GM19043 (cell line): ENCODE measurements at regions not wholly inside any gene's neighbourhood (a gene's known extent, or its start where the extent isn't known, plus 50 kb on each side); places are given as distances from the start of the nearest gene placed in this dataset.

Experiments used
- ATAC-seq: cut with Tn5 transposase; IDR thresholded peaks from one replicate; pipeline ENCODE4 v1.9.1; 2021; ENCODE audit warnings: low read depth; ENCODE audit not compliant: unreplicated experiment

DNA sequence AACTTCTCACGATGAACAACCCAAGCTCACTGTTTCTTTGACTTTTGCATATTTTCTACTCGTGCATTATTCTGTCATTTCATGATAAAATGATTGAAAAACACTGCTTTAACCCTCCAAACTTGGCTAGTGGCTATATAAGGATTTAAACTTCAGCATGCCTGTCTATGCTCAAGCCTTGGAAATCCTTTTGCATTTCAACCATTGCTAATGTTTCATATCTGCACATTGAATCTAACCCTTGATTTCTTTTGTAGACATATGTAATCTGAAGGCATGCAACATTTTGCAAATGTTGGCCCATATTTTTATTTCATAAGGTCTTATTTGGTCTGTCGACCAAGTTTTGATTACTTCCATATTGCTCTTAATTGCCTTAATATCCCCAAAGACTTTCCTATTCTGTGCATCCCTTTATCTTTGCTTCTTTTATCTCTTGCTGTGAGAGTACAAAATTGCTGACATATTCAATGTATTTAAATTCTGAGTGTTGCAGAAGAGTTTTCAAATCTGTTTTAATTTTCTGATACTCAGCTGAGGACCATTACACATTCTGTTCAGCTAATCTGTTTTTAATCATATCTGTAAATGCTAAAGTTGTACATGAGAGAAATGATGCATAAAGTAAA lies 403.7 kb upstream of the ZNF608 start:
- ATAC-seq = no peak

DNA sequence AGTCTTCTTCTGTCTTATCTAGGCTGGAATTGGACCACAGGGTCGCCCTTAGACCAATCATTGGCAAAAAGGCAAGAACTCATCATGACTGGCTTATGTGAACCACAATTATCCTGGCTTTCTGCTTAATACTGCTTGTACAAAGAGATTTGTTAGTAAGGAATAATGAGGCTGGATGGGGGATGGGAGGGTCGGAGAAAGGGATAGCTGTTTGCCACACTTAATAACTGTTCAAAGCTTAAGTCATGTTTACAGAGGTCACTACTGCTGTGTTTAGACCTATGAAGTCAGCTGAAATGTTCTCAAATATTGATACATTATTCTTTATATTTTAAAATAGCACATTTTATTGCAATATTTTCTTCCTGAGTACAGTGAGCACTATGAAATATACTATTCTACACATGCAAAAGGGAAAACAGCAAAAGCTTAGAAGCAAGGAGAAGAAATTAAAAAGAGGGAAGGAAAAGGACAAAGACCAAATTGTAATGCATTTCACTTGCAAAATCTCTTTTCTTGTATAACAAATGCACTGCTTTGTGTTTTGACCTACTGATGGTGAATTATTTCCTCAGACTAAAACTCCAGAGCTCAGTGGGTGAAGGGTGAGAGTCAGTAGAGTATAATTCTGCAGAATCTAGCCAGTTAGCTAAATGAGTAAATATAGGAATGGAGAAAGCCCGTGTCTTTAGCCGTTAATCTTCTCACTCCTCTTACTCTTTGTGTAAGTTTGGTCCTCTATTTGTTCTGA lies 404.9 kb upstream of the ZNF608 start:
- no peak for ATAC-seq

DNA sequence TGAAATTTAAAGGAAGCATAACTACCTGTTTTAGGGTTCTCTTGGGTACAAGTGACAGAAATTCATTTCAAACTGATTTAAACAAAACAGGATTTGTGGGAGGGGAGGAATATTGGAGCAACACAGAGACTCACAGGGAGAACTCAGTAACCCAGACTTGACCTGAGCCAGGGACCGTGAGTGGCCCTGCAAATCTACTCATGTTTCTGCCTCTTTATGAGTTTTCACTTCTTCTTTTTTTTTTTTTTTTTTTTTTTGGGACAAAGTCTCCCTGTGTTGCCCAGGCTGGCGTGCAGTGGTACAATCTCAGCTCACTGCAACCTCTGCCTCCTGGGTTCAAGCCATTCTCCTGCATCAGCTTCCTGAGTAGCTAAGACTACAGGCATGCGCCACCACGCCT lies 405.6 kb upstream of the ZNF608 start:
- ATAC-seq = no peak

DNA sequence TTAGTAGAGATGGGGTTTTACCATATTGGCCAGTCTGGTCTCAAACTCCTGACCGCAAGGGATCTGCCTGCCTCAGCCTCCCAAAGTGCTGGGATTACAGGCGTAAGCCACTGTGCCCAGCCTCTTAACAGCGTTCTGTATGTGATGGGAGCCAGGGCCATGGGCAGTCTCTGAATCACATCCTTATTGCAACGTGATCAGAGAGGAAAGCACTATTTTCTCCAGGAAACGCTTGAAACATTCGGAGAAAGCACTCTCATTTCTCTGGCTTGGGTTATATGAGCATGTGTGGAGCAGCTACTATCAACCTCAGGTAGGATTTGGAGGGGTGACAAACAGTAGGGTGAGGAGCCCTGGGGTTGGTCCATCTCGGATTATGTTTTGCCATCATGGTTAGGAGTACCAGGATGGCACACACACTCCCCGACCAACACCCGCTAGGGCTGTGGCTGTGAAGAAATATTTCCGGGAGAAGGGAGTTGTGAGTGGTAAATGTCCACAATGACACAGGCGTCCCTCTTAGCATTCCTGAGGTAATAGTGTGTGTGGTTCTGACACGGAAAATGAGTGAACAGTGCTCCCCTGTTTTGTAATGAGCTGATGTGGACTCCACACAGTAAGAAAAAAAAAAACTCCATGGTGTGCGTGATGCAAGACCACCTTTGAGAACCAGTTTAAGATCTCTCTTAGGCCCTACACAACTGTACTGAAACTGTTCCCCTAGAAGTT lies 406.2 kb upstream of the ZNF608 start:
- no peak for ATAC-seq

DNA sequence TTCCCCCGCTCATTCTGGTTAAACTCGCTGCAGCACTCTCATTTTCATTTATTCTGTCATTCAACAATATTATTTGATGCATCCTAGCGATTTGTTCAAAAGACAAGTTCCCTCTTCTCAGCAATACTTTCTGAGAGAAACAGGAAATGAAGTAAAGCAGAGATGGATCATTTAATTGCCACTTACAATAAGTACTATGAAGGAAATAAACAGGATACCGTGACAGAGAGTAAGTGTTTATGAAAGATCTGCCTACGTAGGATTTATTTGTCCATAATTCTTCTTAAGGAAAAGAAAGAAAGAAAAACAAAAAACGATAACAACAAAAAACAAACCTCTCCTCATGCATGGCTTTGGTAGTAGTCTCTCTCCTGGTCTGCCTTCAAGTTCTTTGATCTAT lies 406.8 kb upstream of the ZNF608 start:
- no peak for ATAC-seq

DNA sequence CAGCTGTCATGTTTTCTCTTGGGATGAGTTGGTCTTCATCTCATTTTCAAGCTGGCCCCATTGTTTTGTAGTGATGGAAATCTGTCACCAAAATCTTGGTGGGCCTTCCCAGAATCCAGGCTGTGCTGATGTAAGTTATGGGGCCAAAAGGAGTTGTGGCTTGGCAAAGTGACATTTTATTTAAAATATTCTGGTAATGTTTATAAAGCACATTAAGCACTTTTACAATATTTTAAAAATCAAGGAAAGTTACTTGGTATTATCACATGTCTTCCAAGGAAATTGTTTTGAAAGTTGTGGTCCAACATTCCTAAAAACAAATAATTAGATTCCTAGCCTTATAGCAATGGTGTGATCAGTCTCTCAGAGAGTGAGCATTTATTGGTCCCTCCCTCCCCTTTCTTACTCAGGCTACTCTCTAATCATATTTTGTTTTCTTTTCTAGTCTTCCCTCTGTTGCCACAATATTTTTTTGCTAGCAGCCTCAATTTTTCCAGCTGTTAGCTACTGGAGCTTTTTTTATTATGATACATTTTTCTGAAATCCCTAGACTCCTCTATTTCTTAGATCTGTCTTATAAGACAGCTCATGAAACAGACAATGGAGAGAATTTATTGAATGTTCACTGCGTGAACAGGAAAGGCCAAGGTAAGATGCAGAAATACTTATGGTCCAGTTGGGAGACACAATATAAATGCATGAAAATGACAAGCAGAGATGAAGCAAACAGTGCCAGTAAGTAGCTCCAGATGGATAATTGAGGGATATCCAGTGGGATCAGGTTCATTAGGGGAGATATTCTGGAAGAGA lies 408.1 kb upstream of the ZNF608 start:
- ATAC-seq = no peak

DNA sequence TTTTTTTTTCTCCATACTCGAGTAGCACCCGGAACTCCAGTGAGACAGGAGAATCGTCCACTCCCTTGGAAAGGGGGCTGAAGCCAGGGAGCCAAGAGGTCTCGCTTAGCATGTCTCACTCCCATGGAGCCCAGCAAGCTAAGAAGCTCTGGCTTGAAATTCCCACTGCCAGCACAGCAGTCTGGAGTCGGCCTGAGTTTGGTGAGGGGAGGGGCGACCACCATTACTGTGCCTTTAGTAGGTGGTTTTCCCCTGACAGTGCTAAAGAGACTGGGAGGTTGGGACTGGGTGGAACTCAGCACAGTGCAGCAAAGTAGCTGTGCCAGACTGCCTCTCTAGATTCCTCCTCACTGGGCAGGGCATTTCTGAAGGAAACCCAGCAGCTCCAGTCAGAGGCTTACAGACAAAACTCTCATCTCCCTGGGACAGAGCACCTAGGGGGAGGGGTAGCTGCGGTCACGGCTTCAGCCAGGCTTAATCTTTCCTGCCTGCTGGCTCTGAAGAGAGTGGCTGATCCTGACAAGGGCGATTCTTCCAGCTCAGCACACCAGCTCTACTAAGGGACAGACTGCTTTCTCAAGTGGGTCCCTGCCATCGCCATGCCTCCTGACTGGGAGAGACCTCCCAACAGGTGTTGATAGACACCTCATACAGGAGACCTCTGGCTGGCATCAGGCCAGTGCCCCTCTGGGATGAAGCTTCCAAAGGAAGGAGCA lies 414.5 kb upstream of the ZNF608 start:
- ATAC-seq = no peak

DNA sequence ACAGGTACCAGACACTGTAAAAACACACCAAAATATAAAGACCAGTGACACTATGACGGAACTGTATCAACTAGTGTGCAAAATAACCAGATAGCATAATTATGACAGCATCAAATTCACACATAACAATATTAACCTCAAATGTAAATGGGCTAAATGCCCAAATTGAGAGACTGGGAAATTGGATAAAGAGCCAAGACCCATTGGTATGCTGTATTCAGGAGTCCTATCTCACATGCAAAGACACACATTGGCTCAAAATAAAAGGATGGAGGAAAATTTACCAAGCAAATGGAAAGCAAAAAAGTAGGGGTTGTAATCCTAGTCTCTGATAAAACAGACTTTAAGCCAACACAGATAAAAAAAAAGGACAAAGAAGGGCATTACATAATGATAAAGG lies 416.3 kb upstream of the ZNF608 start:
- no peak for ATAC-seq

DNA sequence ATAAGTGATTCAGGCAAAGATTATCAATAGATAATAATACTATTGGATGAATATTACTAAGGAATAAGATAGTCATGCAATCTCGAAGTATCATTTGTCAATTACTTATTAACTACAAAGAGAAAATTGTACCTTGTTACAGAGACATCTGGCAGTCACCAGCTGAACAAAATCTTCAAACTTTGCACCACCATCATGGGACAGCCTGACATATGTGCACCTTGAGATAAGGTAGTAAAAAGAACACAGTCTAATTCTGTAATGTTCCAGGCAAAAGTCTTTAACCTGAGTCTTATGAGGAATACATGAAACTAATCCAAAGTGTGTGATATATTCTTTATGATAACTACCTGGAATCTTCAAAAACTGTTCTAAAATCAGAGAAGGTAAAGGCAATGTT lies 423.0 kb upstream of the ZNF608 start:
- ATAC-seq = no peak

DNA sequence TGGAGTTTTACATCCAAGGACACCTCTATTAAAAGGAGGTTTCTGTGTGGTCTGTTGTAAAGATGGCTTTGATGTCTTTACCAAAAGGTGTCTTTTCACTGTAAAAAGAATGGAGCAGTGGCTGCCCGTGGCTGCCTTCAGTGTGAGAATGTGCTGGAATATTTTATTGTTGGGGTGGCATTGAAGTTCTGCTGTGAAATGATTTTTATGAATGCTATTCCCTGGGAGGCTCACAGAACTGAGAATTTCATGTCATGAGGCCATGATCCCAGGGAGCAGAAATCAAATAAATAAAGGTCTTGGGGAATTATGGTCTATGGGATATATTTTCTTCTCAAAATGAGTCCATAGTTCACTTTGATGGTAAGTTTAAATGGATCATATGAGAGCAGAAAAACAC lies 425.2 kb upstream of the ZNF608 start:
- no peak for ATAC-seq

DNA sequence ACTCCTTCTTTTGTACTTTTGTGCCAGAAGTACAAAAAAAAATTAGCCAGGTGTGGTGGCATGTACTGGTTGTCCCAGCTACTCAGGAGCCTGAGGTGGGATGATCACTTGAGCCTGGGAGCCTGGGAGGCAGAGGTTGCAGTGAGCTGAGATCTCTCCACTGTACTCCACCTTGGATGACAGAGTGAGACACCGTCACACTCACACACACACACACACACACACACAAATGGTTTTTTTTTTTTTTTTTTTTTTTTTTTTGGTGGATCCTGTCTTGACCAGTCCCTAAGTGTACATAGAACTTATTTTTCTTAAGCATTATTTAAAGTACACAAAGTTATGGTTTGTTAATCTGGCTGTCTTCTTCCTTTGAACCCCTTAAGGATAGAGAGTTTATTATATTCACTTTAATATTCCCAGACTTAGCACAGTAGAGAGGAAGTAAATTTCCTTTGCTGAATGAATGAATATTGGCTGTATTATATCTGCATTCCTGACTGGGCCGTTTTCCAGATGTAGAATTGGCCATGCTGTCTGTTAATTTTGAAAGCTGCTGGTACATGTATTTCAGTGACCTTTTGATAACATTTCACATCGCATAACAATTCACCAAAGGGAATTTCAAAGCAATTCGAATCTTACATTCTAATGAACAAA lies 429.0 kb upstream of the ZNF608 start:
- ATAC-seq = no peak

DNA sequence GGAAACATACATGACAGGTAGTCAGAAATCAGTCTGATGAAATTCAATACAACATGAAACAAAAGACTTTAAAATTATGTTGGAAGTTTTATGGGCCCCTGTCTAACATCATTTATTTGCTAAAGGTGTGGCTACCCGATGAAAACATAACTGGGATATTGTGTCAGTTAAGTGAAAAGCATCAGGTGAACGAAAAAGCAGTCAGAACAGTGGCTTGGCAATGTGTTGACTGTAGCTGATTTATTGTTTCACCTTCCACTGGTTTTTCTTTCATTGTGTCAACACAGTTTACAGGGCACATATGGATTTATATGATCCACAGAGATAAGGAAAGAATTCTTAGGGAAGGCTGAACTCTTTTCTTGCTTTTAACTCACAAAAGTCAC lies 429.6 kb upstream of the ZNF608 start:
- no peak for ATAC-seq

DNA sequence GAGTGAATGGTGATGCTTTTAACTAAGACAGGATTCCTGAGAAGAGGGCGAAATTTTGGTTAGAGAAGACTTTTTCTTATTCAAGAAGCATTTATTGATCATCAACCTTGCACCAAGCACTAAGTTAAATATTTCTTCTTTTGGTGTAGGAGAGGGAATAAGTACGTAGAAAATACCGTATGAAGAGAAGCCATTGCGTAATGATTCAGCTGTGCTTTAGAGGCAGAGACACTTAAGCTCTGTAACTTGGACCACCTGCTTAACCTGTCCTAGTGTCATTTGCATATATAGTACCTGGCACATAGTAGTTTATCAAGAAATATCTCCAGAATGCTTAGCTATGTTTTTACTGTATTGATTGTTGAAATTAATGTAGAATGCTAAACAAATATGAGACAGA lies 430.9 kb upstream of the ZNF608 start:
- no peak for ATAC-seq

DNA sequence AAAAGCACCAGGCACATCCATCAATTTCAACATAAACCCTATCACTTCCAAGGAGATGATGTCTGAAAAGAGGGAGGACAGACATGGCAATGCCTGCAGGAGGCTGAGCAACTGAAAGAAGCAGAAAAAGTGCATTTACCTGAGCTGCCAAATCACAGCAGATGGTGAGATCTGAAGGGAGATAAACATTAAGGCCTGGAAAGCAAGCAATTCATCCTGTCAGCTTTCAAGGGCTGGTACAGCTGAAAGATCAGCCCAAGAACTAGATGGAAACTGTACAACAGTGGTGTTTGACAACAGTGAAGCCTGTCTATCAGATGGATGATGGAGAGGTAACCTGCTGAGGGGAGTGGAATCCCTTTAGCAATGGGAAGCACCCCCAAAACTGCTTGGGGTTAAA lies 433.2 kb upstream of the ZNF608 start:
- no peak for ATAC-seq

DNA sequence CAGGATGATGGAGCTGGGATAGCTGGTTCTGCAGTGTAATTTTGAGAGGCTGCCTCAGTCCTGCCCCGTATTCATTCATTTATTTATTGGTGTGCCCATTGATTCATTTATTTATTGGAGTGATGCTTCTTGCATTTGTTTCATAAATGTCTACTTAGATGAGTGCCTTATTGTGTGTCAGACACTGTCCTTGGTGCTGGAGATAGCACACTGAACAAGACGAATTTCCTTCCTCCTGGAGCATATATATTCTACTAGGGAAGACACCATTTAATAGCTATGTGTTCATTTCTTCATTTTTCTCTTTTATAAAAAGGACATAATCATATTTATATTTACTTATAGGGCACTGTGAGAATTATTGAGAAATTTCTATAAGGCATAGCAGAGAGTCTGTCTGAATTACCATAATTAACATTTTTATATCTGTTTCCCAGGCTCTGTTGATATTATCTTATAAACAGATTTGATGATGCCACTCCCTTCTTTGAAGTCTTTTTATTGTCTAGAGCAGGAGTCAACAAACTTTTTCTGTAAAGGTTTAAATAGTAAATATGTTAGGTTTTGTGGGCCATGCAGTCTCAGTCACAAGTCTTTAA lies 433.9 kb upstream of the ZNF608 start:
- no peak for ATAC-seq

DNA sequence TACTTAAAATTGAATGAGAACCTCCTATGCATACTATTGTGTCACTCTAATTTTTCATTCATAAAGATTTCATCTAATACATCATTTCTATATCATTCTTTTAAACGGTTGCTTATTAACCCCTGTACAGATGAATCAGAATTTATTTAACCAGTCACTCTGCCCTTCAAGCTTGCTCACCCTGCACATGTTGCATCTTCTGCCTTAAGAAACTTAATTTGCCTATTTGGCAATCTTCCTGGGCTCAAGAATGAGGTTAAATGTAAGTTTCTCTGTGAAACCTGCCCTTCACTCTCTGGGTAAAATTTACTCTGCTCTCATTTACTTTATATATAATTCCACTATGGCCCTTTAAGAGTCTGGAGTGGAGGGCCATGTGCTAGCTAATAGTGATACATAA lies 434.7 kb upstream of the ZNF608 start:
- ATAC-seq = no peak

DNA sequence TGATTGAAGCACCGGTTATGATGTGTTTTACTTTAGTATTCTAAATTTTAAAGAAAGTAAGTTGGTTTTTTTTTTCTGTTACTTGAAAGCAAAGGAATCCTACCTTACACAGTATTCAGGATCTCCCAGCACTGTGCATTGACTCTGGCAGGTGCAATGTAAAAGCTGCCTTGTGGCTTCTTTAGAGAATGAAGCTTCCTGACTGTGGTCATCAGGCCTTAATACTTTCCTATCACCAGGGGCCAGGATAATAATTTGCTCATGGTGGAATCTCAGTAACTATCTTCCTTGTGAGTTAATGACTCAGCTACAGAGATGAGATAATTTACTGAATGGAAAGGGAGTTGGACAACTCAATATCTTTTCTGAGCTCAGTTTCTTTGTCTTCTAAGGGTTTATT lies 435.5 kb upstream of the ZNF608 start:
- ATAC-seq = no peak

DNA sequence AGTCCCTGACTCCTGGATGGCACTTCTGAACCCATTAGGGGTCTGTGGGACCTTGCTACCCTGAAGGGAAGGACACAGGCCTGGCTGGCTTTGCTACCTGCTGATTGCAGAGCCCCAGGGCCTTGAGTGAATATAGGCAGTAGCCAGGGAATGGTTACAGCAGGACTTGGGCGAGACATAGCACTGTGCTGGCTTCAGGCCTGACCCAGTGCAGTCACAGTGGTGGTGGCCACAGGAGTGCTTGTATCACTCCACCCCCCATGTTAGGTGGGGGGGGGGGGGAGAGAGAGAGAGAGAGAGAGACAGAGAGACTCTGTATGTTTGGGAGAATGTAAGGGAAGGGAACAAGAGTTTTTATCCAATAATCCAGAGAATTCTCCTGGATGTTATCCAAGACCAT lies 439.3 kb upstream of the ZNF608 start:
- no peak for ATAC-seq

DNA sequence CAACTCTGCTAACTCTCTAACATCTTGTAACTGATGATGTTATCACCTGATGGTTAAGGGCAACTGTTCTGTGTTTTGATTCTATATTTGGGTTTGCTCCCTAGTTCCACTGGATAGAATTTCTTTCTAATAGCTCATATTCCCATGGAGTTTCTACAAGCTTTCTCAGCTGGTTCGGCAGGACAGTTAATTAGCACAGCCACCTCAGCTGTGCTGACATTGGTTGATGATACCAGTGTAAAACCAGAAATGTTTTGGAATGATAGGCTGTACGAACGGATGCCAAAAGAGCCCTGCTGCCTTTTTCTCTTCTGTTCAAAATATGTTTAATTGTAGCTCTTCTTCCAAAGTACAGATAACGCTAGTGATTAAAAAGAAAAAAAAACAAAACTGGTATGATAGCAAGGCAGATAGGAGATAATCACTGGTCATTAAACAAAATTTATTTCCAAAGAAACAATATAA lies 440.5 kb upstream of the ZNF608 start:
- ATAC-seq = no peak
